Neural progenitor cell (in vitro differentiated cells): ENCODE measurements at regions not wholly inside any gene's neighbourhood (a gene's known extent, or its start where the extent isn't known, plus 50 kb on each side); places are given as distances from the start of the nearest gene placed in this dataset.

Experiments
- EZH2 ChIP-seq: fragments of 200-600 bp; sonication (generic); IDR thresholded peaks from 2 replicates; pipeline ENCODE4 v1.6.1; 2017; ENCODE audit warnings: antibody characterized with exemption, mild to moderate bottlenecking, moderate library complexity
- EZH2phosphoT487 ChIP-seq: fragments of 200-600 bp; sonication (generic); IDR thresholded peaks from 2 replicates; pipeline ENCODE4 v1.6.1; 2017; ENCODE audit warnings: antibody characterized with exemption
- TF ChIP-seq, protein P1 (sequence below): fragments of 200-600 bp; sonication (generic); IDR thresholded peaks from 2 replicates; pipeline ENCODE4 v1.5.1; 2017; ENCODE audit warnings: antibody characterized with exemption, mild to moderate bottlenecking

DNA sequence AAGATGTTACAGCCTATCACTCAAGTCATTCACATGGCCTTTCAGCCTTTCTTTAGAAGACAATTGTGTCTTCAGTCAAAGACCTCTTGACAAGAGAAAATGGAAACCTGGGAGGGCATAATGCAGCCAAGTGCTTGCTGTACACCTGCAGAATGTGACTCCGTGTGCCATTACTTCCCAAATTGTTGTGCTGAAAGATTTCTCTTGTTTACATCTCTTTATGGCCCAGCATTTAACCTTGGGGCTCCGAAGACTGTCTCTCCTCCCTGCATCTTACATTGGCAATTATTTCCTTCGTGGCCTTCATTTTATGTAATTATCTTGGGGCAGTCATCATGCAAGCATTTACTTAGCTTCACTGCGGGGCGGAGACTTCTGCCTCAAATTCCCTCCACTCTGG lies 287.0 kb downstream of the TCF7L2 start:
- TF ChIP-seq, protein P1, sequence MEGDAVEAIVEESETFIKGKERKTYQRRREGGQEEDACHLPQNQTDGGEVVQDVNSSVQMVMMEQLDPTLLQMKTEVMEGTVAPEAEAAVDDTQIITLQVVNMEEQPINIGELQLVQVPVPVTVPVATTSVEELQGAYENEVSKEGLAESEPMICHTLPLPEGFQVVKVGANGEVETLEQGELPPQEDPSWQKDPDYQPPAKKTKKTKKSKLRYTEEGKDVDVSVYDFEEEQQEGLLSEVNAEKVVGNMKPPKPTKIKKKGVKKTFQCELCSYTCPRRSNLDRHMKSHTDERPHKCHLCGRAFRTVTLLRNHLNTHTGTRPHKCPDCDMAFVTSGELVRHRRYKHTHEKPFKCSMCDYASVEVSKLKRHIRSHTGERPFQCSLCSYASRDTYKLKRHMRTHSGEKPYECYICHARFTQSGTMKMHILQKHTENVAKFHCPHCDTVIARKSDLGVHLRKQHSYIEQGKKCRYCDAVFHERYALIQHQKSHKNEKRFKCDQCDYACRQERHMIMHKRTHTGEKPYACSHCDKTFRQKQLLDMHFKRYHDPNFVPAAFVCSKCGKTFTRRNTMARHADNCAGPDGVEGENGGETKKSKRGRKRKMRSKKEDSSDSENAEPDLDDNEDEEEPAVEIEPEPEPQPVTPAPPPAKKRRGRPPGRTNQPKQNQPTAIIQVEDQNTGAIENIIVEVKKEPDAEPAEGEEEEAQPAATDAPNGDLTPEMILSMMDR = no peak
- no peak for TF ChIP-seq EZH2
- TF ChIP-seq EZH2phosphoT487 = no peak
